NB4 (cell line): ENCODE measurements at regions not wholly inside any gene's neighbourhood (a gene's known extent, or its start where the extent isn't known, plus 50 kb on each side); places are given as distances from the start of the nearest gene placed in this dataset.

ENCODE experiments used
- MYC ChIP-seq: IDR thresholded peaks from 2 replicates; pipeline ENCODE4 v1.6.1; 2011; ENCODE audit warnings: low read depth, low read length
- POLR2A ChIP-seq: IDR thresholded peaks from 2 replicates; pipeline ENCODE4 v1.6.1; 2011; ENCODE audit warnings: mild to moderate bottlenecking; ENCODE audit not compliant: insufficient read length; ENCODE audit errors: extremely low read depth
- TF ChIP-seq, protein P1 (sequence below): IDR thresholded peaks from one replicate; pipeline ENCODE4 v1.5.1; 2012; ENCODE audit warnings: low read depth, low read length
- TF ChIP-seq, protein P2 (sequence below): IDR thresholded peaks from 2 replicates; pipeline ENCODE4 v1.6.1; 2011; ENCODE audit warnings: low read depth, low read length

DNA sequence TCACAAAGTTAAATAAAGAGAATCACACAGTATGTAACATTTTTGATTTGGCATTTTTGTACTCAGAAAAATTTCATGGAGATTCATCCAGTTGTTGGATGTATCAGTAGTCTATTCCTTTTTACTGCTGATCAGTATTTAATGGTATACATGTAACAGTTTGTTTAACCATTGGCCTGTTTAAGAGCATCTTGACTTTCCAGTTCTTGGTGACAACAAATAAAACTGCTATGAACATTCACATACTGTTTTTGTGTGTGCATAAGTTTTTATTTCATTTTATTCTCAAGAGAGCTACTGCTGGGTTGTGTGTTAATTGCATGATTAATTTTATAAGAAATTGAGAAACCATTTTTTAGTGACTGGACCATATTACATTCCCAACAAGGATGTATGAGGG lies 694.5 kb upstream of the RAB6C start:
- TF ChIP-seq, protein P1, sequence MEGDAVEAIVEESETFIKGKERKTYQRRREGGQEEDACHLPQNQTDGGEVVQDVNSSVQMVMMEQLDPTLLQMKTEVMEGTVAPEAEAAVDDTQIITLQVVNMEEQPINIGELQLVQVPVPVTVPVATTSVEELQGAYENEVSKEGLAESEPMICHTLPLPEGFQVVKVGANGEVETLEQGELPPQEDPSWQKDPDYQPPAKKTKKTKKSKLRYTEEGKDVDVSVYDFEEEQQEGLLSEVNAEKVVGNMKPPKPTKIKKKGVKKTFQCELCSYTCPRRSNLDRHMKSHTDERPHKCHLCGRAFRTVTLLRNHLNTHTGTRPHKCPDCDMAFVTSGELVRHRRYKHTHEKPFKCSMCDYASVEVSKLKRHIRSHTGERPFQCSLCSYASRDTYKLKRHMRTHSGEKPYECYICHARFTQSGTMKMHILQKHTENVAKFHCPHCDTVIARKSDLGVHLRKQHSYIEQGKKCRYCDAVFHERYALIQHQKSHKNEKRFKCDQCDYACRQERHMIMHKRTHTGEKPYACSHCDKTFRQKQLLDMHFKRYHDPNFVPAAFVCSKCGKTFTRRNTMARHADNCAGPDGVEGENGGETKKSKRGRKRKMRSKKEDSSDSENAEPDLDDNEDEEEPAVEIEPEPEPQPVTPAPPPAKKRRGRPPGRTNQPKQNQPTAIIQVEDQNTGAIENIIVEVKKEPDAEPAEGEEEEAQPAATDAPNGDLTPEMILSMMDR: no peak
- TF ChIP-seq POLR2A: no peak
- TF ChIP-seq, protein P2, sequence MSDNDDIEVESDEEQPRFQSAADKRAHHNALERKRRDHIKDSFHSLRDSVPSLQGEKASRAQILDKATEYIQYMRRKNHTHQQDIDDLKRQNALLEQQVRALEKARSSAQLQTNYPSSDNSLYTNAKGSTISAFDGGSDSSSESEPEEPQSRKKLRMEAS: no peak
- TF ChIP-seq MYC: no peak
